GM19468 (cell line): ENCODE measurements at regions not wholly inside any gene's neighbourhood (a gene's known extent, or its start where the extent isn't known, plus 50 kb on each side); places are given as distances from the start of the nearest gene placed in this dataset.
A peak's percentile ranks its signal among the peaks of the same experiment; 100 is the strongest.
"Not testable (repeated sequence)": the region's sequence is repeated elsewhere in the genome, so short reads cannot be mapped to it uniquely, and the experiment has no call there.

Experiments
- ATAC-seq: cut with Tn5 transposase; IDR thresholded peaks from one replicate; pipeline ENCODE4 v1.9.1; 2021; ENCODE audit warnings: mild to moderate bottlenecking, moderate library complexity, moderate number of reproducible peaks; ENCODE audit not compliant: unreplicated experiment; ENCODE audit errors: extremely low read depth

DNA sequence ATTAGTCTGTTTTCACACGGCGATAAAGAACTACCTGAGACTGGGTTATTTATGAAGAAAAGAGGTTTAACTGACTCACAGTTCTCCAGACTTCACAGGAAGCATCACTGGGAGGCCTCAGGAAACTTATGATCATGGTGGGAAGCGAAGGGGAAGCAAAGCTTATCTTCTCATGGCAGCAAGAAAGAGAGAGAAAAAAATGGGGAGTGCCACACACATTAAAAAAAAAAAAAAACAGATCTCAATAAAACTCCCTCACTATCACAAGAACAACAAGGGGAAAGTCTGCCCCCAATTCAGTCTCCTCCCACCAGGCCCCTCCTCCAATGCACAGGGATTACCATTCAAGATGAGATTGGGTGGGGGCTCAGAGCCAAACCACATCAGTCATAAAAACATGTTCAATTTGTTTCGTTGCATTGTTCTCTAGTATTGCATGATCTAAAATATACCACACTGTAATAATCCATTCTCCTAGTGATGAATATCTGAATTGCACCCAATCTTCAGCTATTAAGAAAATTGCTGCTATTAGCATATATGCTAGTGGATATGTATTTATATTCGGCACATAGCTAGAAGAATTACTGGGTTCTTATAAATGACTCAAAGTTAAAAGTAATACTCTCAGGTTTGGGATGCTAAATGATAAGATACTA, 328.9 kb upstream of the KCND2 start:
- no peak for ATAC-seq

GRCh38 chr7:119944601-119944972, 328.4 kb upstream of the KCND2 start:
- ATAC-seq, result no peak

DNA sequence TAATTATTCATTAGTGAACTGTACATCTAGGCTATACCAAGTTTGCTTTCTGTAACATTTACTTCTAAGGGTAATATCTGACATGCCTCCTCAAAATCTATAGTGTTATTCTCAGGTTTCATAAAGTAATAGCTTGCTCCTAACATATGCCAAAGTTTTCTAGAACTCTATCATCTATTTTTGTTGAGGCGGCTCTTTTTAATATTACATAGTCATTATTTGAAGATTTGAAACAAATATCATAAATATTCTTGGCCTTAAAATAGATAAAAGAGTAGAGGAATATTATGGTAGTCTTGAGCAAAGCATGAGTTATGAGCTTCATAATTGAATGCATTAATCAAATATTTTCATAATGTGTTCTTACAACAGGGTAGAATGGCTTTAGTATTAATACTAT, 327.2 kb upstream of the KCND2 start:
- ATAC-seq, result no peak

GRCh38 chr7:119949053-119949452, 323.9 kb upstream of the KCND2 start:
- ATAC-seq, result no peak

GRCh38 chr7:119950390-119951041, 322.5 kb upstream of the KCND2 start:
- ATAC-seq, result not testable (repeated sequence)

GRCh38 chr7:119951614-119952013, 321.4 kb upstream of the KCND2 start:
- not testable (repeated sequence) for ATAC-seq

- ATAC-seq, result no peak
These were observed 315.6 kb upstream of the KCND2 start for GRCh38 chr7:119957335-119957734.

GRCh38 chr7:119959811-119960210, 313.2 kb upstream of the KCND2 start:
- no peak for ATAC-seq

DNA sequence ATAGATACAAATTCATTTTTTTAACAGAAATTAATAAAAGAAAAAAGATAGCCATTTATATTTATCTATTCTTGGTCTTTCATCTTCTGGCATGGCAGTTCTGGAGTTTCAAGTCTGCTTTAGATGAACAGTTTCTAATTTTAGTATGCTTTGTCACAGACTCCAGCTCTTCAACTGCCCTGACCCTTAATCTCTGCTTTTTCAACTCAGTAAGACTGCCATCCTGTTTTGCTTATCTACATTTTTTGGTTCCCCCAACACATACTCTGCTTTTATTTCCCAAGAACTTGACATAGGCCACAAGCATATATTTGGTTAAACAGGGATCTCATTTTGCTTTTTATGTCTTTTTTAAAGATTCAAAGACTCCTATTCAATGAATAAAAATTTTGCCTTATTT, 309.3 kb upstream of the KCND2 start:
- no peak for ATAC-seq

GRCh38 chr7:119964065-119964464, 308.9 kb upstream of the KCND2 start:
- ATAC-seq, result no peak

- no peak for ATAC-seq
These were observed 308.0 kb upstream of the KCND2 start for GRCh38 chr7:119964788-119965542.

- no peak for ATAC-seq
These were observed 305.8 kb upstream of the KCND2 start for GRCh38 chr7:119967221-119967620.

- not testable (repeated sequence) for ATAC-seq
These were observed 304.6 kb upstream of the KCND2 start for GRCh38 chr7:119968411-119968810.

- peak; percentile 49 for ATAC-seq
These were observed 303.9 kb upstream of the KCND2 start for GRCh38 chr7:119969054-119969453.

DNA sequence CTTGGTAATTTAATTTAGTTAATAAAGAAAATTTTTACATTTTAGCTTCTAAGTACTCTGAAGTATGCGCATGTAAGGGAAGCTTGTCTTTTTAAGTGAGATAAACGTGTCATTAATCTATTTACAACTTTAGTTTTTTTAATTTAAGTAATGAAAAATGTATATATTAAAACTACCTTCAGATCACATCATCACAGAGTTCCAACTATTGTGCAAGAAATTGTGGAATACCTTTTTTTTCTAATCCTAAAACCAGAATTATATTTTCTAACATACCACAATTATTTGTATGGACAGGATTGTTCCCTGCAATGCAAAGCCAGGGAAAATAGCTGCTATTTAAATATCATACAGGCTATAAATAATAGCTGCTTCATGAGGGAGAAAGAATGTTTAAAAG, 303.2 kb upstream of the KCND2 start:
- no peak for ATAC-seq

DNA sequence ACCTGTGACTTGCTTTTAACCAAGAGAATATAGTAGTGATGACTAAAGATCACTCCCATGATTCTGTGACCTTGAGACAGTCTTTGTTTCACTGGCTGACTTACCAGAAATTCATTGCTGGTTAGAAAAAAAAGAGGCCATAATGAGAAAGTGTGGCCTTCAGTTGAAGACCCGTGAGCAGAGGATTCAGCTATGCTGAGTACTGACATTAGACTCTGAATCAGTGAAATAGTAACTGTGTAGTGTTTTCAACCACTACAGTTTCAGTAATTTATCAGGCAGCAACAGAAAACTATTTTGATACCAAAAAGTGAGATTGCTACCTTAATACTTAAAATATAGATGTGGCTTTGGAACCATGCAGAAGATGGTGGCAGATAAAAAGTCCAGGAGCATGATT, 298.0 kb upstream of the KCND2 start:
- no peak for ATAC-seq

GRCh38 chr7:119982884-119983283, 290.1 kb upstream of the KCND2 start:
- no peak for ATAC-seq

- no peak for ATAC-seq
These were observed 289.5 kb upstream of the KCND2 start for GRCh38 chr7:119983468-119983867.

DNA sequence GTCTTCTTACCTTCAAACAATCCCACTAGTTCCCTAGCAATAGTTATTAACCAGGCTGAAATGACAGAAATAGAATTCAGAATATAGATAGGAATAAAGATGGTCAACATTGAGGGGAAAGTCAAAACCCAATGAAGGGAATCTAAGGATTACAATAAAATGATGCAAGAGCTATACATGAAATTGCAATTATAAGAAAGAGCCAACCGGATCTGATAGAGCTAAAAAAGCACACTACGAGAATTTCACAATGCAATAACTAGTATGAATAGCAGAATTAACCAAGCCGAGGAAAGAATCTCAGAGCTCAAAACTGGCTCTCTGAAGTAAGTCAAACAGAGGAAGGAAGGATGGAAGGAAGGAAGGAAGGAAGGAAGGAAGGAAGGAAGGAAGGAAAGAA, 288.7 kb upstream of the KCND2 start:
- ATAC-seq, result no peak

GRCh38 chr7:119988401-119988800, 284.6 kb upstream of the KCND2 start:
- no peak for ATAC-seq

GRCh38 chr7:119994928-119995327, 278.0 kb upstream of the KCND2 start:
- ATAC-seq, result no peak
